ENCODE measurements at regions not wholly inside any gene's neighbourhood (a gene's known extent, or its start where the extent isn't known, plus 50 kb on each side); places are given as distances from the start of the nearest gene placed in this dataset.

- no peak for DNase-seq
- no peak overlapping the region for H3K27ac ChIP-seq
- no peaks in the 10 kb centered on the region for H3K36me3 ChIP-seq (replicated peaks)
- H3K27me3 ChIP-seq (replicated peaks) = no peaks in the 10 kb centered on the region
- TF ChIP-seq, protein P1, sequence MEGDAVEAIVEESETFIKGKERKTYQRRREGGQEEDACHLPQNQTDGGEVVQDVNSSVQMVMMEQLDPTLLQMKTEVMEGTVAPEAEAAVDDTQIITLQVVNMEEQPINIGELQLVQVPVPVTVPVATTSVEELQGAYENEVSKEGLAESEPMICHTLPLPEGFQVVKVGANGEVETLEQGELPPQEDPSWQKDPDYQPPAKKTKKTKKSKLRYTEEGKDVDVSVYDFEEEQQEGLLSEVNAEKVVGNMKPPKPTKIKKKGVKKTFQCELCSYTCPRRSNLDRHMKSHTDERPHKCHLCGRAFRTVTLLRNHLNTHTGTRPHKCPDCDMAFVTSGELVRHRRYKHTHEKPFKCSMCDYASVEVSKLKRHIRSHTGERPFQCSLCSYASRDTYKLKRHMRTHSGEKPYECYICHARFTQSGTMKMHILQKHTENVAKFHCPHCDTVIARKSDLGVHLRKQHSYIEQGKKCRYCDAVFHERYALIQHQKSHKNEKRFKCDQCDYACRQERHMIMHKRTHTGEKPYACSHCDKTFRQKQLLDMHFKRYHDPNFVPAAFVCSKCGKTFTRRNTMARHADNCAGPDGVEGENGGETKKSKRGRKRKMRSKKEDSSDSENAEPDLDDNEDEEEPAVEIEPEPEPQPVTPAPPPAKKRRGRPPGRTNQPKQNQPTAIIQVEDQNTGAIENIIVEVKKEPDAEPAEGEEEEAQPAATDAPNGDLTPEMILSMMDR (IDR thresholded peaks at IDR 0.05; ENCODE audit: low read depth, low read length, missing control alignments) = no peak
- in situ Hi-C loops (cut with HindIII; ENCODE audit: low pct_ligation_motif_present, low sequenced_read_pairs) = no loop called here
- no peak overlapping the region for H3K4me3 ChIP-seq (ENCODE audit: low read depth, low read length)
Measured at GRCh38 chr2:129345540-129345939, 633.9 kb upstream of the RAB6C start.

DNA sequence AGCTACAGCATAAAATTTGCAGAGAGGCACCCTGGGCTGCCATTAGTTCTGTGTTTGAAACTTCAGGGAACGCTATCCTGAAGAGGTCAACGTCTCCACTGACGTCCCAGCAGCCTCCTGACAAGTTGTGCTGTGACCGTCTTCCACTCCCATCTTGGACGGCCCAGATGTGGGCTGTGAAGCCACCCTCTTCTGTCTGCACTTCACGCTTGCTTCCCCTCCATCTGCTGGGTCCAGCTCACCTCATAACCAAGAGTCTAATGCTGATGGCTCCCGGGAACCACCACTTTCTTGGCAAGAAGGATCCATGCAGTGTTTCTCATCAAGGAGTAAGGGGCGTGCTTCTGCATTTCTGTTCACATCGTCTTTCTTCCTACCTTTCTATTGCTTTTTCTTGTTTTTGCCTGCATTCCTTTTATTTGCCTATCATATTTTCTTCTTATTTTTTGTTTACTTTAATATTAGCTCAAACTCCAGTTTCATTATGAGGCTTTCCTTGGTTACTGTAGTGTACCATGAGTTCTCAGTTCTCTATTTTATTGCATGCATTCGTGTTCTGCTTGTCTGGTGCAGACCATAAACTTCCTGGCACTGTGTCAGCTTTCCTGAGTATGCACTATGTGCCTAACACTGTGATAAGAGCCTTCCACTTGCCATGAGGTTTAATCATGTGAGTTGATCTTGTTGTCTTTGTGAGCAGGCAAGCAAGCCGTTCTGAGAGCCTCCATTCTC, 631.8 kb upstream of the RAB6C start:
- Histone ChIP-seq H3K36me3 (replicated peaks) (no peaks in the 10 kb centered on the region), H3K27me3 (replicated peaks) (no peaks in the 10 kb centered on the region), H3K27ac (no peak overlapping the region), H3K4me3 (ENCODE audit: low read depth, low read length) (no peak overlapping the region)
- in situ Hi-C loops (cut with HindIII; ENCODE audit: low pct_ligation_motif_present, low sequenced_read_pairs) = no loop called here
- DNase-seq = no peak
- TF ChIP-seq, protein P1 (IDR thresholded peaks at IDR 0.05; ENCODE audit: low read depth, low read length, missing control alignments) = no peak

DNA sequence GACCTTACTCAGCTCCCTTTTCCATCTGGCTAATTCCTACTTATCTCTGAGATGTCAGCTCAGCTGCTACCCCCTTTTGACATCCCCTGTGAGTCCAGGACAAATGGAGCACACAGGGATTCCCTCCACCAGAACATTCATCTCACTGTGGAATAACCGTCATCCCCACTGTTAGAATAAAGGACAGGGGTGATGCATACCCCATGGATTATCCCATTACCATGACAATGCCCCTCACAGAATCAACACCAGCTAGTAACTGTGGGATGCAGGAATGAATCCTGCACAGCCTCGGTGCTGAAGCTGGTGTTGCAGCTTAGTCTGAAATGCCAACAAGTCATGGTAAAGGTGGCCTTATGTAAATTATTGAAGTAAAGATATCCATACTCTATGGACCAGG, 624.8 kb upstream of the RAB6C start:
- in situ Hi-C loops (cut with HindIII; ENCODE audit: low pct_ligation_motif_present, low sequenced_read_pairs) = no loop called here
- H3K4me3 ChIP-seq (ENCODE audit: low read depth, low read length) = no peak overlapping the region
- TF ChIP-seq, protein P1 (IDR thresholded peaks at IDR 0.05; ENCODE audit: low read depth, low read length, missing control alignments) = no peak
- no peak for DNase-seq
- no peaks in the 10 kb centered on the region for H3K36me3 ChIP-seq (replicated peaks)
- H3K27me3 ChIP-seq (replicated peaks) = no peaks in the 10 kb centered on the region
- H3K27ac ChIP-seq = no peak overlapping the region

DNA sequence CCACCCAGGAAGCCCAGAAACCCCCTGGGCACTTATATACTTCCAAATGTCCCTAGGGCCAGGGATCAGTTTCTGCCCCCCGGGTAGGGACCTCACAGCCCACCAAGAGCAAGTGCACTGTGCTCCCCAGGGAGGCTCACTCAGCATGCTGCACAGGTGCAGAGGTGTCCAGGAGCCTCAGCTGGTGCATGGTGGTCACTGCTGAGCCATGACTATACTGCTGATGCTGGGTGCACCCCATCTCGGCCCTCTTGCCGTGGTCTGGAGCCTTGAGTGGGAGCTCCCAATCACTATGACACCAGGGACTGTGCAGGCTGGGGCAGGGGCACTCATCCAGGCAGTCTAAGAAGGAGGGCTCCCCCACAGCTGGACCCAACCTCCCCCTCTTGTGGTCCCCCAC, 617.8 kb upstream of the RAB6C start:
- DNase-seq = no peak

GRCh38 chr2:129366263-129366662, 613.2 kb upstream of the RAB6C start:
- TF ChIP-seq, protein P1 (IDR thresholded peaks at IDR 0.05; ENCODE audit: low read depth, low read length, missing control alignments) = no peak
- no peak for DNase-seq
- H3K4me3 ChIP-seq (ENCODE audit: low read depth, low read length) = no peak overlapping the region
- in situ Hi-C loops (cut with HindIII; ENCODE audit: low pct_ligation_motif_present, low sequenced_read_pairs) = no loop called here
- no peaks in the 10 kb centered on the region for H3K36me3 ChIP-seq (replicated peaks)
- no peak overlapping the region for H3K27ac ChIP-seq
- no peaks in the 10 kb centered on the region for H3K27me3 ChIP-seq (replicated peaks)

More for the DNA sequence above, 617.8 kb upstream of the RAB6C start:
- H3K4me3 ChIP-seq (ENCODE audit: low read depth, low read length) = no peak overlapping the region
- H3K36me3 ChIP-seq (replicated peaks) = no peaks in the 10 kb centered on the region
- H3K27ac ChIP-seq = no peak overlapping the region
- in situ Hi-C loops (cut with HindIII; ENCODE audit: low pct_ligation_motif_present, low sequenced_read_pairs) = no loop called here
- H3K27me3 ChIP-seq (replicated peaks) = no peaks in the 10 kb centered on the region
- TF ChIP-seq, protein P1 (IDR thresholded peaks at IDR 0.05; ENCODE audit: low read depth, low read length, missing control alignments) = no peak

DNA sequence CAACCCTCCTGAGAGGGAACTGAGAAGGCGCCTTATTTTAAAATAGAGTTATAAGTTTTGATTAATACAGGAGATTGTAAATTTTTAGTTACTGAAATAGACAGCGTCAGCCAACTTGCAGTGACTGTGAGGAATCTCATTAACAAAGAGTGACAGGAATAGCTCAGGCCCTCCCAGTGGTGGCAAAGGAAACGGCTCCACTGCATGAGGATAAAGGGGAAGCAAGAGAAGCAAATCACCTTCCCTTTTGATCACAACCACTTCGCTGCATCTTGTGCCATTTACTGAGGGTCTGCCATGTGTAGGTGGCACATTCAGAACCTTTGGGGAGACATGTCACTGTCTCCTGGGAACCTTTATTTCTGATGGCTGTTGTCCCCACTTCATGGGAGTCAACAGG, 612.4 kb upstream of the RAB6C start:
- in situ Hi-C loops (cut with HindIII; ENCODE audit: low pct_ligation_motif_present, low sequenced_read_pairs) = no loop called here
- TF ChIP-seq, protein P1 (IDR thresholded peaks at IDR 0.05; ENCODE audit: low read depth, low read length, missing control alignments) = no peak
- Histone ChIP-seq H3K27ac (no peak overlapping the region), H3K4me3 (ENCODE audit: low read depth, low read length) (no peak overlapping the region), H3K27me3 (replicated peaks) (no peaks in the 10 kb centered on the region), H3K36me3 (replicated peaks) (no peaks in the 10 kb centered on the region)
- DNase-seq = no peak

Measured in brain microvascular endothelial cell (primary cell).